Stimulated activated naive CD4-positive, alpha-beta T cell (primary cell): ENCODE measurements at regions not wholly inside any gene's neighbourhood (a gene's known extent, or its start where the extent isn't known, plus 50 kb on each side); places are given as distances from the start of the nearest gene placed in this dataset.

ENCODE experiments used
- DNase-seq, 6 experiments: peaks; one replicate each; lab custom pipeline; 2025; lab: John Stamatoyannopoulos, UW

GRCh38 chr4:19999276-19999675 lies 252.4 kb upstream of the SLIT2 start:
- no peak for DNase-seq

- no peak for DNase-seq
Observed at GRCh38 chr4:19993242-19993641, 258.5 kb upstream of the SLIT2 start.

- no peak for DNase-seq
Observed at GRCh38 chr4:19992471-19993093, 259.1 kb upstream of the SLIT2 start.

GRCh38 chr4:19987746-19988145 lies 264.0 kb upstream of the SLIT2 start:
- no peak for DNase-seq

- no peak for DNase-seq
Observed at GRCh38 chr4:19983072-19983471, 268.6 kb upstream of the SLIT2 start.

- no peak for DNase-seq
Observed at GRCh38 chr4:19982556-19982955, 269.1 kb upstream of the SLIT2 start.

- DNase-seq: no peak
Observed at GRCh38 chr4:19971829-19972228, 279.9 kb upstream of the SLIT2 start.

- DNase-seq: no peak
Observed at GRCh38 chr4:19969492-19969891, 282.2 kb upstream of the SLIT2 start.

- DNase-seq: no peak
Observed at GRCh38 chr4:19961091-19961490, 290.6 kb upstream of the SLIT2 start.

GRCh38 chr4:19958848-19959247 lies 292.9 kb upstream of the SLIT2 start:
- no peak for DNase-seq

GRCh38 chr4:19947349-19947748 lies 304.4 kb upstream of the SLIT2 start:
- no peak for DNase-seq

- no peak for DNase-seq
Observed at GRCh38 chr4:19945979-19946380, 305.7 kb upstream of the SLIT2 start.

GRCh38 chr4:19945501-19945900 lies 306.2 kb upstream of the SLIT2 start:
- no peak for DNase-seq

GRCh38 chr4:19944806-19945205 lies 306.9 kb upstream of the SLIT2 start:
- no peak for DNase-seq

- no peak for DNase-seq
Observed at GRCh38 chr4:19944251-19944650, 307.5 kb upstream of the SLIT2 start.

GRCh38 chr4:19941434-19941833 lies 310.3 kb upstream of the SLIT2 start:
- DNase-seq: no peak

- DNase-seq: no peak
Observed at GRCh38 chr4:19940861-19941260, 310.8 kb upstream of the SLIT2 start.

- DNase-seq: no peak
Observed at GRCh38 chr4:19936476-19936875, 315.2 kb upstream of the SLIT2 start.

- DNase-seq: no peak
Observed at GRCh38 chr4:19930742-19931141, 321.0 kb upstream of the SLIT2 start.

GRCh38 chr4:19927381-19927780 lies 324.3 kb upstream of the SLIT2 start:
- DNase-seq: no peak

- no peak for DNase-seq
Observed at GRCh38 chr4:19925516-19925915, 326.2 kb upstream of the SLIT2 start.

GRCh38 chr4:19924761-19925160 lies 326.9 kb upstream of the SLIT2 start:
- DNase-seq: no peak

- no peak for DNase-seq
Observed at GRCh38 chr4:19915276-19915675, 336.4 kb upstream of the SLIT2 start.

- DNase-seq: no peak
Observed at GRCh38 chr4:19913650-19914049, 338.1 kb upstream of the SLIT2 start.
